Stimulated activated CD8-positive, alpha-beta memory T cell treated with anti-CD3 and anti-CD28 coated beads, Interleukin-7, amount 100 ng/mL, for 24 hours (primary cell): ENCODE measurements at regions not wholly inside any gene's neighbourhood (a gene's known extent, or its start where the extent isn't known, plus 50 kb on each side); places are given as distances from the start of the nearest gene placed in this dataset.
"Not testable (repeated sequence)": the region's sequence is repeated elsewhere in the genome, so short reads cannot be mapped to it uniquely, and the experiment has no call there.

Experiments
- DNase-seq: peaks from one replicate; pipeline ENCODE4 v3.0.0-alpha.2; 2020; ENCODE audit warnings: low read depth

- DNase-seq = no peak
Measured at GRCh38 chr2:21332993-21333625, 209.3 kb downstream of the TDRD15 start.

- DNase-seq = no peak
Measured at GRCh38 chr2:21333684-21334083, 209.9 kb downstream of the TDRD15 start.

- no peak for DNase-seq
Measured at GRCh38 chr2:21346984-21347383, 223.2 kb downstream of the TDRD15 start.

DNA sequence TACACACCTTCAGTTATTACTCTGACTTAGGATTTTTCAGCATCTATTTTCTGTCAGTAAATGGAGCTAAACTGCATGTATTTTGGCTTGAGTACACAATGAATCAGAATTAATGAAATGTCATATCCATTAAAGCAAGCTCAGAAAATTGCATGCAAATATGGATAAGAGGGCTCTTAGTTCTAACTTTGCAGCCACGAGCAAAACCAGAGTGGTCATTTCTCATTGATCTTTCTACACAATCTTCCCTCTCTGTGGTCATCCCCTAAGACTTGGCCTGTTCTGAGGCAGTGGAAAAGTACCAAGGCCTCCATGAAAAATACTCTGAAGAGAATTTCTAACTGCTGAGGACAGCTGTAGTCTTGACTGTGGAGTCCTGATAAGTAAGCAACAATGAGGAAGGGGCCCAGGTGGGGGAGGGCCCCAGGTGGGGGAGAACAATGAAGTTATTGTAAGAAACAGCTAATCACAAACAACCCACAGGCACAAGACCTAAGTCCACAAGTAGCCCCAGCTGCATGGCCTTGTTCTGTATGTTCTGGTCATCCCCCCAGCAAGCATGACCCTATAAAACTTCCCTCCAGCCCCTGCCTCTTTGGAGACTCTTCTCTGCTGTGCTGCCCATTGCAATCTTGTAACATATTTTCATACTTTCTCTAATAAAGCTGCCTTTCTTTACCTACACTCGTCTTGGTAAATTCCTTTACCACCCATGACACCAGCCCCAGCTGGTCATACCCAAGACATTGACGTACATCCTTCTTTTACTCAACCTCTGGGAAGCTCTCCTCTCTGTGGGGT lies 230.3 kb downstream of the TDRD15 start:
- no peak for DNase-seq

GRCh38 chr2:21356086-21356856 lies 232.5 kb downstream of the TDRD15 start:
- DNase-seq = no peak

- no peak for DNase-seq
Measured at GRCh38 chr2:21356857-21357255, 233.1 kb downstream of the TDRD15 start.

DNA sequence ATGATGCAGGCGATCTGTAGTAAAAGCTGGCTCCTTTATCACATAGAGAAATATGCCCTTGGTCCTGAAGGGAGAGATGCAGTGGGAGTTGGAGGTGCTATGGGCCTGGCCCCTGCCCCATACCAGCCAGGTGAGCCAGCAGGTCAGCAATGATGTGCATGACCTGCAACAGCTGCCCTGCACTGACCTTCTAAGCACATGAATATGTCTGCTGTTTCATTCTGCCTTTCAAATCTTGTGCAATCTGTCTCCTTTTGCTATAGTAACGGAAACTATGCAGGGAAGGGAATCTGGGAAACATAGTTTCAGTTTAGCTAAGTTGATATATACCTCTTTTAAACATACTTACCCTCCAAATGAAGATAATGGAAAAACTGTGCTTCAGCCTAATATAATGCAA lies 235.2 kb downstream of the TDRD15 start:
- DNase-seq = no peak

DNA sequence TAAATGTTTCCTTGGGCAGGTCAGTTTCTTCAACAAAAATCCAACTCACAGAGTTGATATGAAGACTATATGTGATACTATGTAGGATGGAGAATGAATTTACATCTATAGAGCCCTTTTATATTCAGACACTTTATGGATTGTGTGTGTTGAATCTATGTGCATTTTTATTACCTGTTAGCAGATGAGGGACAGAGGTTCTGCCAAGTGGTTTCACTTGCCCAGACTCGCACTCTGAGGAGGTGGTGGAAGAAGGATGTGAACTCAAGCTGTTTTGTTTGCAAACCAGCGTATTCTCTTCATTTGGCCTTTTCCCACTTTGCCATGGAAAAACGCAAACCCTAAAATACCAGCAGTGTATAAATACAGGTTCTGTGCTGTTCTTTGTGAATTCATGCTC lies 237.6 kb downstream of the TDRD15 start:
- no peak for DNase-seq

DNA sequence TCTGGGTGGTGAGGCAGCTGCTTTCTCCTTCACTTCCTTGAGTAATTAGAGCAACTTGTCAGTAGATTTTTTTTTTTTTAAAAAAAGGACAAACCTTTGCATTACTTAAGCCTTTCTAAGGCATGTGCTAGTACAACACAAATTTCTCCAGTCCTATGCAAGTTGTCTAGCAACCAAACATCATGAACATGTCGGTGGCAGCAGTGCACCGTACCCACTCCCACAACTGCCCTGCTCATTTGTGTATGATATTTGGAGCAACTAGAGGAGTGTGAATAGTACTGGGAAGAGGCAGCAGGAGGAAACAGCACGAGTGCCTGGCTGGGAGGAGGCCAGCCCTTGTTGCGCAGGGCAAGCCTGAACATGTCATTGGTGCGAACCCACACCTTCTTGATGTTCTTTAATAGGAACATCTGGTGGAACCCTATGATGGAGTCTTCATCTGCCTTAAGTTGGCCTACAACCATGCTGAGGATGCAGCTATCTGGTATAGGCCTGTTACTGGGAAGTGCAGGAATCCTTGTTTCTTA lies 238.3 kb downstream of the TDRD15 start:
- no peak for DNase-seq

DNA sequence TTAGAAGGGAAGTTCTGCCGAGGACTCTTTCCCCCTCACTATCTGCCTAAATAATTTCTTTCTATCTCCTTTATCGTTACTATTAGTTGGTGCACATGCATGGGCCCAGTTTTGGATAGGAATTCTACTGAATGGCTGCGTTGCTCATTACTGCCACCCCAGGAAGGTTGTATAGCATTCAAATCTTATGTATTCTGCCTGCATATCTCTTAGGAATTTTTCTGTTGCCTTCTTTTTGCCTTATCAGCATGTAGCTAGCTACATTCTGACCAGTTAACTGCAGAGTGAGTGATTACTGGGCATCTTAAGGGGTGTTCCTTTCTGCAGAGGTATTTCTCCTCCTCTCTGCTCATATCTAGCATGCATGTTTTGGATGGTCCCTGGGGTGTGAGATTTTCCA lies 239.6 kb downstream of the TDRD15 start:
- DNase-seq = no peak

GRCh38 chr2:21367421-21367820 lies 243.7 kb downstream of the TDRD15 start:
- DNase-seq = no peak

- no peak for DNase-seq
Measured at GRCh38 chr2:21369787-21370186, 246.0 kb downstream of the TDRD15 start.

DNA sequence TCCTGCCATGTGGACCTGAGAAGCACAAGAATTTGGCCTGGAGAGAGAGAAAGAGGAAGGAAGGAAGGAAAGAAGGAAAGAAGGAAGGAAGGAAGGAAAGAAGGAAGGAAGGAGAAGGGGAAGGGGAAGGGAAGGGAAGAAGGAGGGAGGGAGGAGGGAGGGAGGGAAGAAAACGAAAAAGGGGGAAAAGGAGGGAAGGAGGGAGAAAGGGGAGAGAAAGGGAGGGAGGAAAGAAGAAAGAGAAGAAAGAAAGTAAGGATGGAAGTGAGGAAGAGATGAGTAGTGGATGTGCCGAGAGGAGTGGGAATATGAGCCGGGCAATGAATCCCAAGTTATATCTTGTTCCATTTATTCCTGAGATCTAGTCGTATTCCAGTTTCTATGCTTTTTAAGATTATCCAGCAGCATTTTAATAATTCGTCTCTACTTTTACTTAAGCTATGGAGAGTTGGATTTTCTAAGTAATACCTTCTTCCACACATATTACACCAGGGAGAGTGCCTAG lies 247.8 kb downstream of the TDRD15 start:
- no peak for DNase-seq

DNA sequence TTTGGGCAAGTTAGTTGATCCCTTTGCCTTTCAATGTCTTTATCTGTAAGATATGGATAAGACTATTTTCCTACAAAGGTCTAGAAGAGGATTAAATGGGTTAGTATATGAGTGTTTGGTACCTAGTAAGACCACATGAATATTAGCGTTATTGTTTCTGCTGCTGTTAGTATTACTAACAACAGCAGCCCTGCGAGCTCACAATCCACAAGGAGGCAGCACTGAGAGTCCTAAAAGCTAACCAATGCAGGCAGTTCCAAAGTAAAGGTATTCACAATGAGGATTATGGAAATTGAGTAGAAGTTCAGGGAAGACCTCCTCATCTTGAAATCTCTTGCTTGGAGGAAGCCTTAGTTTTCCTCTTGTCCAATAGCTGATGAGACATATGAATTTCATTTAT lies 248.9 kb downstream of the TDRD15 start:
- DNase-seq = no peak

DNA sequence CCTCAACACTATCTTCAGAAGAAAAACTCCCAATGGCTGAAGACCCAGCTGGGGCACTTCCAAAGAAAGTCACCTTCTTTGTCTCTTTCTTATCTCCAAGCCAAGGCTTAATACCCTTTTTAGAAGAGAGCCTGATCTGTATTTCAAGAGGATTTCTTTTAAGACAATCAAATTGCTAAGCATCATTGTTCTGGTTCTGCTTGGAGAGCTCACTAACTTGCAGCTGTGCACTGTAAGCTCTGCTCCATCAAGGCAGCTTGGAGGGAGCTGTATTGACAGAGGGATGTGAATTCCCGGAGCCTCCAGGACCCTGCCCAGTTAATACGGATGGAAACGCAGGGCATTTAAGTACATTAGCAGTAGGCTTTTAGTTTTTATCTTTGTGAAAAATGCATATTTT lies 253.1 kb downstream of the TDRD15 start:
- DNase-seq = no peak

DNA sequence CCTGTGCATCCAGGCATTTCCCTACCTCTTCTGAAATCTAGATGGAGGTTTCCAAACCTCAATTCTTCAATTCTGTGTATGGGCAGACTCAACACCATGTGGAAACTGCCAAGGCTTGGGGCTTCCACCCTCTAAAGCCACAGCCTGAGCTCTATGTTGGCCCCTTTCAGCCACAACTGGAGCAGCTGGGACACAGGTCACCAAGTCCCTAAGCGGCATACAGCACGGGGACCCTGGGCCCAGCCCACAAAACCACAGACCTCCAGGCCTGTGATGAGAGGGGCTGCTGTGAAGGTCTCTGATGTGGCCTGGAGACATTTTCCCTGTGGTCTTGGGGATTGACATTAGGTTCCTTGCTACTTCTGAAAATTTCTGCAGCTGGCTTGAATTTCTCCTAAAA lies 255.4 kb downstream of the TDRD15 start:
- DNase-seq = no peak

DNA sequence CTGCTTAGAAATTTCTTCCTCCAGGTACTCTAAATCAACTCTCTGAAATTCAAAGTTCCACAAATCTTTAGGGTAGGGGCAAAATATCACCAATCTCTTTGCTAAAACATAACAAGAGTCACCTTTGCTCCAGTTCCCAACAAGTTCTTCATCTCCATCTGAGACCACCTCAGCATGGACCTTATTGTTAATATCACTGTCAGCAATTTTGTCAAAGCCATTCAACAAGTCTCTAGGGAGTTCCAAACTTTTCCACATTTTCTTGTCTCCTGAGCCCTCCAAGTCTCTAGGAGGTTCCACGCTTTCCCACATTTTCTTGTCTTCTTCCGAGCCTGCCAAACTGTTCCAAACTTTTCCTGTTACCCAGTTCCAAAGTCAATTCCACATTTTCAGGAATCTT lies 255.9 kb downstream of the TDRD15 start:
- not testable (repeated sequence) for DNase-seq

GRCh38 chr2:21381421-21381820 lies 257.7 kb downstream of the TDRD15 start:
- no peak for DNase-seq

DNA sequence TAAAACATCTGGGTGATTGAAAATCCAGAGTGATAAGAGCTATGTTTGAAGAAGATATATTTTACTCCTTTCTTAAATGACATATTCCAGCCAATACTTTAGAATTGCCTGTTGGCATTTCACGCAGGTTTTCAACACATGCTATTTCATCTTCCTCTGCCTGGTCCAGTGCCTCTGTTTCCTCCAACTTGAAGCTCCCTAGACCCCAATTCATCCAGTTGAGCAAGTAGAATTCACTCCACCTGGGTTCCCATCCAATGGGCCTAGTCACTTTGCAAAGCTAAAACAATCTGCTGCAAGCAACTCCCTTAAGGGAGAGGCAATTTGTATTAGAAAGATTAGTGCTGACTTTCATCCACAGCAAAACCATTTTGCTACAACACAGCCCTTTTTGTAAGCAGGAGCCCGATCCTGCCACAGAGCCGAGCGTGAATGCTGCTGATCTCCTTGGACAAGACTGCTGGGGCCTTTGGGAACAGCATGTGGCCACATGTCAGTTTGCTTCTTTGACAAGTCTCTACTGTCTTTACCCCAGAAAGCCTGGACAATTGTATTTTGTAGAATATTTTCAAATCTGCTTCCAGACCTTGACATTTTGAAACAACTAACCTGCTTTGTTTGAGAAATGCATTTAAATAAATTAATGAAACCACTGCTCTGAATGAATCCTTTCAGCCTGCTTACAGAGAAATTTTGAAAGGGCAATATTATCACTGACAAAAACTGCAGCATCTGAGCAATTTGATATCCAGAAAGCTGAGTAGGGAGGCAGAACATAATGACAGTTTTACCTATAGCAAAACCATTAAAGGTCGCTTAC lies 259.1 kb downstream of the TDRD15 start:
- DNase-seq = no peak

GRCh38 chr2:21386666-21387065 lies 262.9 kb downstream of the TDRD15 start:
- DNase-seq = no peak

- no peak for DNase-seq
Measured at GRCh38 chr2:21392649-21393048, 268.9 kb downstream of the TDRD15 start.

DNA sequence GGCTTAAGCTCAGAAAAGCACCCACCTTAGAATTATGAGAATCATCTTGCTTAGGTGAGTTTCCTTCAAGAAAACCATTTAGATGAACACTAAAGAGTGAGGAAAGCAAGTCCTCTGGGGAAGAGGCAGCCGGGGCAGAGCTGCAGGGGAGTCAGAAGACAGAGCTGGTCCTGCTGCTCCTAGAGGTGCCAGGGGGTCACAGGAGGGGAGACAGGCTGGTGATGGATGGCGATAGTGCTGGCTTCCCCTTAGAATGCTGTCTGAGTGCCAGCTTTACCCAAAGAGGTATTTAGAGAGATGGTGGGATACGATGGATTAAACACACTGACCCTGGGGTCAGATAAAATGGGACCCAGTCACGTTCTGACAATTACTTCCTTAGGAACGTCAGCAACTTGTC lies 269.4 kb downstream of the TDRD15 start:
- DNase-seq = no peak
